Subcutaneous abdominal adipose tissue (tissue), 5 donors: ENCODE measurements at regions not wholly inside any gene's neighbourhood (a gene's known extent, or its start where the extent isn't known, plus 50 kb on each side); places are given as distances from the start of the nearest gene placed in this dataset.

ENCODE experiments used
- H3K27ac ChIP-seq: one replicate; pipeline ENCODE4 v1.7.0; 2013; ENCODE audit warnings: low read depth, mild to moderate bottlenecking, inconsistent platforms, low read length, moderate library complexity
- H3K27me3 ChIP-seq, 5 donors: one replicate each; pipeline ENCODE4 v1.7.0; 2013; ENCODE audit warnings: low read length in 5 of 5, inconsistent platforms in 1 of 5; ENCODE audit not compliant: control insufficient read depth in 5 of 5, insufficient read depth in 4 of 5
- H3K36me3 ChIP-seq, 5 donors: one replicate each; pipeline ENCODE4 v1.7.0; 2013; ENCODE audit warnings: low read length in 5 of 5; ENCODE audit not compliant: control insufficient read depth in 5 of 5, insufficient read depth in 5 of 5
- H3K4me1 ChIP-seq, 5 donors: one replicate each; pipeline ENCODE4 v1.7.0; 2013; ENCODE audit warnings: low read length in 5 of 5, mild to moderate bottlenecking in 3 of 5, moderate library complexity in 1 of 5; ENCODE audit not compliant: control insufficient read depth in 5 of 5, insufficient read depth in 5 of 5
- H3K4me3 ChIP-seq, 5 donors: one replicate each; pipeline ENCODE4 v1.7.0; 2013; ENCODE audit warnings: low read length in 5 of 5, low read depth in 1 of 5
- H3K9ac ChIP-seq, 5 donors: one replicate each; pipeline ENCODE4 v1.7.0; 2013; ENCODE audit warnings: low read length in 5 of 5, mild to moderate bottlenecking in 4 of 5, moderate library complexity in 3 of 5
- H3K9me3 ChIP-seq, 5 donors: one replicate each; pipeline ENCODE4 v1.7.0; 2013; ENCODE audit warnings: low read length in 5 of 5; ENCODE audit not compliant: control insufficient read depth in 5 of 5
- donor health status: healthy.
- donor health status: healthy.
- donor health status: healthy.
- donor health status: healthy.
- donor health status: healthy.

DNA sequence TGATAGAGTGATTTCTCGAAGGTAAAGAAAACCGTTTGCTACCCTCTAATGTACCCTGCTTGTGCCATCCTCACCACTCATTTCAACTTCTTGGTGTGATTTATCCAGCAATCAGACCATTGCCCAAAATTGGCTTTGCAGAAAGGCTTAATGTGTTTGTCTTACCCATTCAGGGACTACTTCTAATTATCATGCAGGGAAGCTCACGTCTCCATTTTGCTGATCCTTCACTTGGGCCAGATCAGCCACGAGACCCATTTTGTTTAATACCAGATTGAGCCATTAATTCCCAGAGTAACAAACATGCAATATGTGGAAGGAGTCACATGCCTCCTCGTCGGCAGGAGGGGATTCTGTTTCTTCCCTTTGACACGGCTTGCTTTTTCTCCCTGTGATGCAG, 51.1 kb upstream of the CRY1 start:
- peaks cover 0 to 4% (median 0%) of the 10 kb centered on the region in 5 donors for H3K27me3 ChIP-seq
- H3K36me3 ChIP-seq: no peaks in the 10 kb centered on the region
- no peak overlapping the region for H3K27ac ChIP-seq
- no peaks in the 10 kb centered on the region for H3K4me1 ChIP-seq
- H3K9ac ChIP-seq: no peak overlapping the region
- H3K4me3 ChIP-seq: no peak overlapping the region
- no peaks in the 10 kb centered on the region for H3K9me3 ChIP-seq

DNA sequence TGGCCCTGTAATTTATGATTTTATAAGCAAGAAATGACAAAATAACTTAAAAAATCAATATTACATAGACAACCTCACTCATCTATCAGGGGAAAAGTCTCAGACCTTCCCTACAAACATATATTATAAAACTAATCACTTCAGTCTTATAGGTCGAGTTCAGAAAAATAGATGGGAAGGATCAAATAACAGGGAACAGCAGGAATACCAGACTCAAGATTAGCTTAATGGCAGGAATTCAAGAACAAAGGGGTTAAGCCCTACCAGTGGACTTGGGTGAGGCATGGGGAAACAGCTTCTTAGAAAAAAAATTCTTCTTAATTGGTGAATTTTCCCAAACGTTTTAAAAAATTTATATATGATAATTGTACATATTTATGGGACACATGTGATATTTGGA, 51.6 kb upstream of the CRY1 start:
- Histone ChIP-seq H3K9ac (no peak overlapping the region), H3K27me3 (peaks cover 0 to 4% (median 0%) of the 10 kb centered on the region in 5 donors), H3K36me3 (no peaks in the 10 kb centered on the region), H3K9me3 (no peaks in the 10 kb centered on the region), H3K4me1 (no peaks in the 10 kb centered on the region), H3K27ac (no peak overlapping the region), H3K4me3 (no peak overlapping the region)

DNA sequence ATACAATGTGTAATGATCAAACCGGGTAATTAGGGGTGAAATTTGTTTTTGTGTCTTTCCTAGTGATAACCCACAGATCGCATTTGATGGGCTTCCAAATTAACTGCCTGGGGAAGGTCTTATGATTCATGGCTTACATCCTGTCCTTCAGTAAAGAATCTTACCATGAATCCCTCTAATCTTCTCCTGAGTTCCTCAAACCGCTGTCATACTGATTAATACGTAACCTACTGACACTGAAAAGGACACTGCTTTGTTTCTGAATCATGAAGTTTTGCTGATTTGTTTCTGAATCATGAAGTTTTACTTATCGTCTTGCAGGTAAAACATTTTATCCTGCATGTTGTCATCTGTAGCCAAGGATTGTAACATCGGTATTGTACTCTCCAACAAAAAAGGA, 52.0 kb upstream of the CRY1 start:
- Histone ChIP-seq H3K27ac (no peak overlapping the region), H3K4me3 (no peak overlapping the region), H3K9me3 (no peaks in the 10 kb centered on the region), H3K9ac (no peak overlapping the region), H3K4me1 (no peaks in the 10 kb centered on the region), H3K27me3 (peaks cover 0 to 4% (median 0%) of the 10 kb centered on the region in 5 donors), H3K36me3 (no peaks in the 10 kb centered on the region)

DNA sequence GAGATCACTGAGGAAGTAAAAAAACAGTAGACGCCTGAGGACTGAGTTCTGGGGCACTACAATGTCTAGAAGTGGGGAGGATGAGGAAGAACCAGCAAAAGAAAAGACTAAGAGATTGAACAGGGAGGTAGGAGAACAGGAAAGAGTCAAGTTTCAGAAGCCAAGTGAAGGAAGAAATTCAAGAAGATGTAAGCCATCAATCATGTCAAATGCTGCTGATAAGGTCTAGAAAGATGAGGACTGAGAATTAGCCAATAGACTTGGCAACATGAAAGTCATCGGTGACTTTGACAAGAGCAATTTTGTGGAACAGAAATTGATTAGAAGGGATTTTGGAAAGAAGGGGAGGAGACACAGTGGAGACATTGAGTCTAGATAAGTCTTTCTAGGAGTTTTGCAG, 54.8 kb upstream of the CRY1 start:
- no peak overlapping the region for H3K4me3 ChIP-seq
- H3K9me3 ChIP-seq: peaks cover 0 to 6% (median 0%) of the 10 kb centered on the region in 5 donors
- H3K27me3 ChIP-seq: no peaks in the 10 kb centered on the region
- H3K36me3 ChIP-seq: no peaks in the 10 kb centered on the region
- no peak overlapping the region for H3K27ac ChIP-seq
- no peaks in the 10 kb centered on the region for H3K4me1 ChIP-seq
- H3K9ac ChIP-seq: no peak overlapping the region

DNA sequence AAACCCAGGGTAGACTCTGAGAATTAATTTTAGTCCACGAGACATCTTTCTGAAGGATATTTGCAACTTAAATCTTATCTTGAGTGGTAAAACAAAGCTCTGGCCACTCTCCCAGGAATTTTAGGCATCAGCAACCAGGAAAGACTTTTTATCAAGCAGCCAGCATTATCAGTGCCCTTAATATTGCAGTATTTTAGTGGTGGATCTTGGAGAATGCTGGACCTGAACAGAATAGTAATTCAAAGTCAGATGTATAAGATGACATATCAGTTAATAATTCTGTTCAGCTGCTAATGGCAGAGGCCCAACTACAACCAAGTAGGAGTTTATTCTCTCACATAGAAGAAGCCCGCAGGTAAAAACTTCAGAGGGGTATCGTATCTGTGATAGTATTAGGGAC, 59.0 kb upstream of the CRY1 start:
- Histone ChIP-seq H3K9me3 (peaks cover 0 to 7% (median 0%) of the 10 kb centered on the region in 5 donors), H3K27me3 (peaks cover 0 to 5% (median 3%) of the 10 kb centered on the region in 5 donors), H3K9ac (no peak overlapping the region), H3K27ac (no peak overlapping the region), H3K36me3 (no peaks in the 10 kb centered on the region), H3K4me1 (no peaks in the 10 kb centered on the region), H3K4me3 (no peak overlapping the region)

DNA sequence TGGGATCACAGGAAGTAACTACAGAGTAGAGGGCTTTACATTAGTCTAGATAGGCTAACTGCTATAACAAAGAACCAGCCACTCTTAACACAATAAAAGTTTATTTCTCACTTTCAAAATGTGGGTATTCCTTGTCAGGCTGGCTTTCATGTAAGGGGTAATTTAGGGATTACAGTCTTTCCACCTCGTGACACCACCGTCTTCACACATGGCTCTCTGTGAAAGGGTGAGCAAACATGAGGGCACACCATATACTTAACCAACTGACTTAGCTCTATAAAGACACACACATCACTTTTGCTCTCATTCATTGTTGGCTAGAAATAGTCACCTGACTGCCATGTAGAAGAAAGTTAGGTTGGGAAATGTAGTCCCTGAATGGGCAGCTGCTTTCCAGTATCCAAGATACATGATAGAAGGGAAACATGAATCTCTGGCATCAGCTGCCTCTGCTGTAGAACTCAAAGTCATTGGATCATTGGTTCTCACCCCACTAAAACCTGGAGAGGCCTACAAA, 66.1 kb upstream of the CRY1 start:
- Histone ChIP-seq H3K9me3 (no peaks in the 10 kb centered on the region), H3K4me1 (no peaks in the 10 kb centered on the region), H3K4me3 (no peak overlapping the region), H3K36me3 (no peaks in the 10 kb centered on the region), H3K9ac (no peak overlapping the region), H3K27me3 (peaks cover 3 to 9% (median 5%) of the 10 kb centered on the region in 5 donors), H3K27ac (no peak overlapping the region)

DNA sequence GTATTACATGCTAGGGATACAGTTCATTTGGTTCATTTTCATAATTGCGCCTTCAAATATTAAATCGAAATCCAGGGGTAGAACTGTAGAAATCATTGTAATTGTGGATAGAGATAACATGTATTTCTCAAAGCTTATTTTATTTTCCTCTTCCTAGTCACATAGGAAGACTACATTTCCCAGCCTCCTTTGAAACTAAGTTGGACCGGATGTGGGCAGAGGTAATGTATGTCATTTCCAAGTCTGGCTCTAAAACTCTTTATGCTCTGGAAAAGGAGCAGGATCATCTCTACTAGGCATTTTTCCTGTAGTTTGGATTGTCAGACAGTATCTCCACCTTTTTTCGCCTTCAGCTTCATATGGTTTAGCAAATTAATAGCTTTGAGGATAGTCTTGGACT, 70.1 kb upstream of the CRY1 start:
- H3K9ac ChIP-seq: no peak overlapping the region
- H3K36me3 ChIP-seq: no peaks in the 10 kb centered on the region
- H3K4me1 ChIP-seq: no peaks in the 10 kb centered on the region
- H3K4me3 ChIP-seq: no peak overlapping the region
- H3K27ac ChIP-seq: no peak overlapping the region
- H3K9me3 ChIP-seq: no peaks in the 10 kb centered on the region
- H3K27me3 ChIP-seq: peaks cover 0 to 6% (median 5%) of the 10 kb centered on the region in 5 donors

DNA sequence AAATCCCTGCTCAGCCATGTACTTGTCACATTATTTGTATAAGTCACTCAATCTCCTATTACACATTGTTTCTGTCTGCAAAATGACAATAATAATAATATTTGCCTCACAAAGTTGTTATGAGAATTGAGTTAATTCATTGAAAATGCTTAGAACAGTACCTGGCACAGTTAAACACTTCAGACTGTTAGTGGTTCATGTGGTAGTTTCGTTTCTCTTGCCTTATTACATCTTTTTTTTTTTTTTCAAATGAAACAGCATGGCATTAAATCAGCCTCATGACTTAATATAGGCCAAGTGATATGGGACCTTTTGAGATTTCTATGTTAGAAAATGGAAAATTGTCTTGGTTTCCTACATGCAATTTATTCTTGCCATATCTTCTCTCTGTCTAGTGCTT, 71.0 kb upstream of the CRY1 start:
- Histone ChIP-seq H3K27ac (no peak overlapping the region), H3K4me3 (no peak overlapping the region), H3K9ac (no peak overlapping the region), H3K4me1 (no peaks in the 10 kb centered on the region), H3K9me3 (no peaks in the 10 kb centered on the region), H3K27me3 (peaks cover 0 to 8% (median 6%) of the 10 kb centered on the region in 5 donors), H3K36me3 (no peaks in the 10 kb centered on the region)

DNA sequence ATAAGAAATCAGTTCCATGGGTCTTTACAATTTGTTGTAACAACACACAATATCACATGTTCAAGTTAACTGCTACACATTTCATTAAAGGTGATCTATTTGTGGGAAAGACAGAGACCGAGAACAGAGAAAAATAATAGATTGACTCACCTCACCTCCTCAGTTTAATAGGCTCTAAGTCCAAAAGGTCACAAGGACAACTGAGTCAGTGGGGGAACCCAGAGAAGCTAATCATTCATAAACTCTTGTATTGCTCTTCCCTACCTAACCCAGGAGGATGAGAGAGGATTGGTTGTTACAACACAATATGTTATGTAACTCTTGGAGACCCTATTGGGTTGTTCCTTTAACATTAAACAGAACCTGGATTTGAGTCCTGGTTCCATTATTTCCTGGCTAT, 72.2 kb upstream of the CRY1 start:
- no peak overlapping the region for H3K27ac ChIP-seq

DNA sequence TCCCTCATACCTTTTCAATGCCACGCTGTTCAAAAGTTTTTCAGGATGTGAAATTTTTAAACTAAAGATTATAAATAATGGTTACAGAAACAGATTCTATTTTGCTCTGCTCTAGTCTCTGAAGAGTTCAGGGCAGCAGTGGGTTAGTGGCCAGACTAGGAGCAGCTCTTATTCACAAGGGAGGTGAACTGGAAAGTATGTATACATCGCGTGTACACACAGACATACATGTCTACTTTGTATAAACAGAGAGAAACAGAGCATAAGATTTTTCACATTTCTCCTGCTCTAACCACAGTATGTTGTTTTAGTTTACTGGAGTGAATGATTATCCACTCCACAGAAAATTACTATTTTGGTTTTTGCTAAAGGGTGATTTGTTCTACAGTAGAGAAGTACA, 74.4 kb upstream of the CRY1 start:
- no peaks in the 10 kb centered on the region for H3K9me3 ChIP-seq
- H3K36me3 ChIP-seq: no peaks in the 10 kb centered on the region
- H3K4me1 ChIP-seq: no peaks in the 10 kb centered on the region
- H3K27me3 ChIP-seq: peaks cover 0 to 8% (median 6%) of the 10 kb centered on the region in 5 donors
- no peak overlapping the region for H3K4me3 ChIP-seq
- H3K27ac ChIP-seq: no peak overlapping the region
- no peak overlapping the region for H3K9ac ChIP-seq

More for the DNA sequence above, 72.2 kb upstream of the CRY1 start:
- Histone ChIP-seq H3K4me1 (no peaks in the 10 kb centered on the region), H3K4me3 (no peak overlapping the region), H3K9me3 (no peaks in the 10 kb centered on the region), H3K9ac (no peak overlapping the region), H3K36me3 (no peaks in the 10 kb centered on the region), H3K27me3 (peaks cover 0 to 10% (median 6%) of the 10 kb centered on the region in 5 donors)

DNA sequence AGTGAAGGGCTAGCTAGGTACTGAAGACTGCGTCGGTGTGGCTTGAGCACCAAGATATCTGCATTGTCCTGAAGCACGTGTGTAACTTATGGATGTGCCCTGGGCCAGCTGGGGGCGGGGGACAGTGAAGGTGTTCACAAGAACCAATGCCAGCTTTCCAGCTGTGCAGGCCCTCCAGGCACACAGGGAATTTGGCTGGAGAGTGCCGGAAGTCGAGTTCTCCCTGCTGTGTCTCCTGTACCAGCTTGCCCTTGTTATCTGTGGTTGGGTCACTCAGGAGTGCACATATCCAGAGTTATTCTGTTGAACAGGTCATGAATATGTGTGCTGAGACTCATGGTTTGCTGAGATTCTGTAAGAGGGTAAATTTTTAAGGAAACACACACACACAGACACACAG, 75.9 kb upstream of the CRY1 start:
- H3K9ac ChIP-seq: no peak overlapping the region
- H3K36me3 ChIP-seq: no peaks in the 10 kb centered on the region
- H3K9me3 ChIP-seq: no peaks in the 10 kb centered on the region
- H3K27ac ChIP-seq: no peak overlapping the region
- H3K4me3 ChIP-seq: no peak overlapping the region
- H3K27me3 ChIP-seq: peaks cover 0 to 8% (median 6%) of the 10 kb centered on the region in 5 donors
- H3K4me1 ChIP-seq: no peaks in the 10 kb centered on the region
